SW 1271 (cell line): ENCODE measurements at regions not wholly inside any gene's neighbourhood (a gene's known extent, or its start where the extent isn't known, plus 50 kb on each side); places are given as distances from the start of the nearest gene placed in this dataset.
A peak's percentile ranks its signal among the peaks of the same experiment; 100 is the strongest.

Experiments used
- DNase-seq, 2 experiments: peaks; one replicate each; lab custom pipeline; 2025; lab: John Stamatoyannopoulos, UW

- no peak for DNase-seq
These were observed 492.1 kb upstream of the PPP2R3A start for GRCh38 chr3:135473449-135473848.

DNA sequence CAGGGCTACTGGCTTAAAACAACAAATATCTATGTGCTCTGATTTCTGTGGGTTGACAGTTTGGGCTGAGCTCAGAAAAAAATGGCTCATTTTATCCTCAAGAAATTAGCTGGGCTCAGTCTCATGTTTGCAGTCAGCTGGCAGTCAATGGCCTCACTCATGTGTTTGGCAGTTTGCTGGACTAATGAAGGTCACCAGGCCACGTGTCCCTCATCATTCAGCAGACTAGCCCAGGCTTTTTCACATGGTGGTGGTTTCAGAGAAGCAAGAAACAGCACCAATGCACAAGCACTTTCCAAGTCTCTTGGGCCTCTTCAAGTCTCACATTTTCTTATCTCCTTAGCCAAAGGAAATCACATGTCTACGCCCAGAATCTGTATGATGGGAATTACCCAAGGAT lies 478.3 kb upstream of the PPP2R3A start:
- no peak for DNase-seq

DNA sequence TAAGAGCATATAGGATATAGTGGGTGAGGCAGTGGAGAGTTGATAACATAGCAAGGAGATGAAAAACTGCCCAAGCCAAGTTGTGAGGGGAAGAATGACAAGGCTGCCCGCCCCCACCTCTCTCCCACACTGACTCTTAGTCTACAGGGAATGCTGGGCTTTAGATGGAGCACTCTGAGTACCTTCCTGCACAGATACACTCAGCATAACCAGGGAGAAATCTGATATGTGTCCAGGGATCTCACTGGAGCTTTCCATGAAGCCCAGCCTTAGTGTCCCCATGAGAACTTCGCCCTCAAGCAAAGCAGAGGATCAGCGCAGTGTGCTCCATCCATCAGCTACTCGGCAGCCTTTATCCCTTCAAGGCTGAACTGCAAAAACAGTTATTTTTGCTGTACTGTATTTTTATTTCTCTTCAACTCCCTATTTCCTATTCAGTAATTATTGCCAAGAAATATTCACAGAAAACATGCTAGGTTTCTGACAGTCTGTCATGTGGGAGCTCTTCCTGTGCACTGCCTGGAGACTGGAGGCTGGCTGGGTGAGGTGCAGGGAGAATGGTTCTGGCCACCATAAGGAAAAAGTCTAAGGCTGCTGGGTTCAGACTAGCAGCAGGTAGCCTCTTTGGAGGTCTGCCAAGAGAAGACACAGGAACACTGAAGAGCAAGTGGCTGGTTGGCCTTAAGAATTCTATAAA lies 475.2 kb upstream of the PPP2R3A start:
- DNase-seq, result no peak

DNA sequence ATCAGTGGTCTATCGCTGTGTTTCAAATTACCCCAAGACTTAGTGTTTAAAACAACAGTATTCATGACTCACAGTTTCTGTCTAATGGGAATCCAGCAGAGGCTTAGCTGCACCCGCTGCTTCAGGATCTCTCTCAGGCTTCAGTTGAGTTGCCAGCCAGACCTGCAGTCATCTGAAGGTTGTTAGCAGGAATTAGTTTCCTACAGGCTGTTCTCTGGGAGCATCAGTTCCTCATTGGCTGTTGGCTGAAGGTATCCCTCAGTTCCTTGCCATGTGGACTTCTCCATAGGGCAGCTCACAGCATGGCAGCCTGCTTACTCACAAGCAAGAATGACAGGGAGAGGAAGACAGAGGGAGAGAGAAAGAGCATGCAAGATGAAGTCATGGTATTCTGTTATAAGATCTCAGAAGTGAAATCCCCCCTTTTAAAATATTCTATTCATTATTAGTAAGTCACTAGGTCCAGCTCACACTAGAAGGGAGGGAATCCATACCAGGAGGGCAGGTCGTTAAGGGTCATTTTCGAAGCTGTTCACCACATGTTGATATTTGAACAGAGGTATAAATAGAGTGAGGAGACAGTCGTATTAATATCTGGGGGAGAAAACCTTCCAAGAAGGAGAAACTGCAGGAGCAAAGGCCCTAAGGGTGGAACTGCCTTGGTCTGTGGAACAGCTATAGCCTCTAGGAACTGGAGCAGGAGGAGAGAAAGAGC lies 473.9 kb upstream of the PPP2R3A start:
- no peak for DNase-seq

GRCh38 chr3:135495891-135496290 lies 469.6 kb upstream of the PPP2R3A start:
- DNase-seq, result no peak

GRCh38 chr3:135497979-135498378 lies 467.5 kb upstream of the PPP2R3A start:
- no peak for DNase-seq

- no peak for DNase-seq
These were observed 466.1 kb upstream of the PPP2R3A start for GRCh38 chr3:135499426-135499825.

GRCh38 chr3:135500034-135500433 lies 465.5 kb upstream of the PPP2R3A start:
- DNase-seq, result no peak

GRCh38 chr3:135503065-135503759 lies 462.3 kb upstream of the PPP2R3A start:
- DNase-seq, result no peak

DNA sequence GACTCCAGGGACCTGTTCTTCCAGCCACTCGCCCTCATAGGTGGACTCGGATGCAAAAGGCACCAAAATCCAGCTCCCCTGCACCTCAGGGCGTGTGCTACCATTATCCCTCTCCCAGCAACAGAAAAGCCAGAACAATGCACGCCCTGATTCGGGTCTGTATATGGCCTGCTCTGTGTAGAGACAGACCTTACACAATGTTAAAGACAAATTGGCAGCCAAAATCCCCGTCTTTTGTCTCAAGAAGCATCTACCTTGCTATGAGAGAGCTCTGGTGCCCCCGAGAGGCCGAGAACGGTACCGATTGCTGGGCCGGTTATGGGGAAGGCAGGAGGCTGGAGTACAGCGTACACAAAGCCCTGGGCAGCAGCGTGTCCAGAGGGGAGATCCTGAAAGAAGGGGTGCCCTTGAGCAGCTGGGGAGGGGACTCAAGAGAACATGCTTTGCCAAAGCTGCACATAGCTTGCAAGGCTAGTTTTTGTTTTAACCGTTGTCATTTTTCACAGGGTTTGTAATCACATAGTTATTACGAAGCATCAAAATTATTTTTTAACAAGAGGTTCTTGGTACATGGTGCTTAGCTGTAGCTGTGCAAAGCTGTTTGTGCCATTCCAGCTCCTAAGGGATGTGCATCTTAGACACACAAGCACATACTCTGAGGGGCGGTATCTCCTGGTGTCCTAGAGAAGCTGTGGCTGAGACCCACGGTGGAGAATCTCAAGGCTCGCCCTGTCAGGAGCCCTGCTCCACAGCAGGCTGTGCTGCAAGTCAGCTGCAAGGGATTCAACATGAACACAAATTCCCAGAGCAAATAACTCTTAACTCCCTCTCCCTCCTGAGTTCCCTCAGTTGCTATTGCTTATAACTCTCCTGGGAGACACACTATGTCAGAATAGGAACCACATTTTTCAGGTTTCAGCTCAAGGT lies 461.5 kb upstream of the PPP2R3A start:
- peak; percentile 6 to 45 for DNase-seq

DNA sequence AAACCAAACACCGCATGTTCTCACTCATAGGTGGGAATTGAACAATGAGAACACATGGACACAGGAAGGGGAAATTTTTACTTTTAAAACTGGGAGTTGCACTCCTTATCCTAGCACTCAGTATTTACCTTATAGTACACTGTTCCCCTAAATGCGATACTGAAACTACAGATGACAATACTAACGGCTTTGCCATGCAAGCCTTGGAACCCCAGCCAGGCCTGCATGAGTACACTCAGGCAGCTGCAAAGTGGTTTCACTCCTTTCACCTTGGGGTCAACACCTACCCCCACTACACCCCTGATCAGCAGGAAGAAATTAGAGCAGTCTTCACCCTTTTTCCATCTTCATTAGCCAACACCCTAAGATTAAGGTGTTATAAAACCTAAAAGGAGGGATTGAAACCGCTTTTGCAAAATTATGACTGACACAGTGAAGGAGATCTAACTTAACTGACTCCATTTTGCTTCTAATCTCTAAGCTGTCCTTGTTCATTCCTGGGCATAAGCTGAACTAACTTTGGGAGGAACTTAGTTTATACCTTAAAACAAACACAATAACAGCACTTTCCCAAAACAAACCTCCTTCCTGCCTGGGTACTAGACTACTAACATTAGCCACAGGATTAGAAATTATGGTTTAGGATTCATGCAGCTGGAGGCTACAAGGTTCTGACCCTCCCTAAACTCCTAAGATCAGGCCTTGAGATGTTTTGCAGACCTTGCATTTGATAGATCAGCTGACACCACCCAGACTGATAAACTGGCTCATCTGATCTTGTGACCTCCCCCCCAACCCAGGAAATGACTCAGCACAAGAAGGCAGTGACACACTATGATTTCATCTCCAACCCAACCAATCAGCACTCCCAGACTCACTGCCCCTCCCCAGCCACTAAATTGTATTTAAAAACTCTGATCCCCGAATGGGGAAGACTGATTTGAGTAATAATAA lies 452.1 kb upstream of the PPP2R3A start:
- DNase-seq, result peak; percentile 10 to 59

DNA sequence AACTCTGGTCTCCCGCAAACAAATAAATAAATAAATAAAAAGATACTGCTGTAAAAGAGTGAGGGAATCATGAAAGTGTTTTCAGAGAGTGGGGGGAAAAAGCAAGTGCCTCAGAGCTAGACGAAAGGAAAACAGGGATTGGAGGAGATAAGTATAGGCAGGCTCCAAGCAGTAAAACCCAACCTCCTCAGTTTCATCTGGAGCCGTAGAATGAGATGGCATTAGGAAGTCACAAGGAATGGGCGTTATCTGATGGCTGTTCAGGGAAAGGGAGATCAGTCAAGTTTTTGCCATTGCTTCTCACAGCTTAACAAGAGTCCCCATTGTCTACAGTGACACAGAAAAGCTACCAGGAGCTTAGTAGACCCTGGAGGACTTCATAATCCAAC lies 451.5 kb upstream of the PPP2R3A start:
- DNase-seq, result no peak

GRCh38 chr3:135516143-135516542 lies 449.4 kb upstream of the PPP2R3A start:
- peak; percentile 7 to 38 for DNase-seq

- DNase-seq, result no peak
These were observed 437.0 kb upstream of the PPP2R3A start for GRCh38 chr3:135528413-135529015.

DNA sequence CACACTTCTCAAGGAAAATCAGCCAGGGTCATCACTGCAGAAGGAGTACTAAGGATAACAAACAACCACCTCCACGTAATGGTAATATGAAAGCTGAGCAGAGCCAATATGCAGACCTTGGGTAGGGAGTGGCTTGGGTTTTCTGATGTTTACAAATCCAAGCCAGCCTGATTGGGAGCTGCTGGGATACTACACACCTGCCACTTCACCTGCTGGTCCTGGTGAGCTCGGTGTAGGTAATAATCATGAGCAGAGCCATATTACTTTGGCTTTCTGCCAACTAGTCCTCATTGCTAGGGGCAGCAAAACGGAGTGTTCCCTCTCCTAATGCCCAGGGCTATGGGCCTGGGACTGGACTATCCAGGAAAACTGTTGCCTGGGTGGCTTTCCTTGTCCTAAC lies 433.5 kb upstream of the PPP2R3A start:
- DNase-seq, result no peak

DNA sequence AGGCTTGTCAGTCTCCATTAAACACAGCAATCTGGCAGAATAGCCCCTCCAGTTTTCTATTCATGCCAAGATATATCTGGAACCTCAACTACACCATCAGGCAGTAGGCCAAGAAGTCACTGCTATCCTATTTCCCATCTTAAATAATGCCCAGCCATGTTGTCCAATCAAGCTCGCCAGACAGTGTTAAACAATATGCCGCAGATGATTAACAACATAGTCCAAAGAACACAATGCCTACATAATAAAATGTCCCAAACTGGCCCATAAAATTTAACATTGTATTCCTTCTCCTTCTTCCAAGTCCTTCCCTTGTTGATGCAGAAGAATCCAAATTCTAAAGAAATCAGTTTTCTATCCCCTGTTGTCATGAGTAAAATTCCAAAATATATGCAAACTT lies 427.4 kb upstream of the PPP2R3A start:
- no peak for DNase-seq

- no peak for DNase-seq
These were observed 426.2 kb upstream of the PPP2R3A start for GRCh38 chr3:135539351-135539750.

- DNase-seq, result no peak
These were observed 425.7 kb upstream of the PPP2R3A start for GRCh38 chr3:135539854-135540253.

- DNase-seq, result no peak
These were observed 415.5 kb upstream of the PPP2R3A start for GRCh38 chr3:135549928-135550494.

DNA sequence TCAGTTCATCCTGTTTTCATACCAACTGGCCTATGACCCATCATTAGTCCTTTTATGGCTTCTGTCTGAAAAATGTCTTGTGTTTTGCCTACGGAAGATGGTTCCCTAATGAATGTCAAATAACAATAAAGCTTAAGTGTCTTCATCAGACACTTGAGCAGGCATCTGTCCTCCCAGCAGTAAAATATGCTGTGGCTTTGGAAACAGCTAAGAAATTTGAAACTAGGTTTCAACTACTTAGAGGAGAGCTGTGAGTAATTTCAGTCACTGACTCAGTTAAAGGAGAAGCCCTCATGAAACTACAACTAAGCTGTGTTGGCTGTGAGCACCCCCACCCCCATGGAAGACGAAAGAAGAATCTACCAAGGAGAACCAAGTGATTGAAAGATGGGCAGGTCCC lies 409.4 kb upstream of the PPP2R3A start:
- no peak for DNase-seq
